Breast epithelium (tissue), 4 donors: ENCODE measurements at regions not wholly inside any gene's neighbourhood (a gene's known extent, or its start where the extent isn't known, plus 50 kb on each side); places are given as distances from the start of the nearest gene placed in this dataset.

Experiments used
- DNase-seq, 2 donors: peaks; one replicate each; pipeline ENCODE4 v3.0.0-alpha.2; 2019; ENCODE audit warnings: low spot score in 2 of 2
- H3K27ac ChIP-seq, 2 donors: fragments of 200-600 bp; sonication (generic) in 1 of 2; one replicate each; pipeline ENCODE4 v1.5.1; 2016 to 2019; ENCODE audit warnings: mild to moderate bottlenecking in 1 of 2
- H3K27me3 ChIP-seq, 2 donors: fragments of 200-600 bp; sonication (generic) in 1 of 2; one replicate each; pipeline versions ENCODE4 v1.5.1 to v1.6.0; 2017 to 2019; ENCODE audit warnings: control low read depth in 1 of 2, mild to moderate bottlenecking in 1 of 2
- H3K36me3 ChIP-seq: fragments of 200-600 bp; one replicate; pipeline ENCODE4 v1.5.1; 2019
- H3K4me1 ChIP-seq, 2 donors: fragments of 200-600 bp; sonication (generic); one replicate each; pipeline ENCODE4 v1.5.1; 2016 to 2019; ENCODE audit warnings: control low read depth in 1 of 2
- H3K4me3 ChIP-seq, 3 donors: fragments of 200-600 bp; sonication (generic); 1 replicate in 2 of 3; 2 replicates in 1 of 3; pipeline ENCODE4 v1.5.1; 2016 to 2019; ENCODE audit warnings: mild to moderate bottlenecking in 3 of 3, moderate library complexity in 2 of 3
- H3K9me3 ChIP-seq, 2 donors: fragments of 200-600 bp; sonication (generic) in 1 of 2; one replicate each; pipeline ENCODE4 v1.5.1; 2016 to 2019; ENCODE audit warnings: control low read depth in 1 of 2
- CTCF ChIP-seq, 3 donors: fragments of 450-650 bp; IDR thresholded peaks; one replicate each; pipeline ENCODE4 v1.5.1; 2016 to 2017; ENCODE audit warnings: antibody characterized with exemption in 3 of 3, mild to moderate bottlenecking in 3 of 3, moderate library complexity in 3 of 3
- POLR2A ChIP-seq: fragments of 450-650 bp; IDR thresholded peaks from one replicate; pipeline ENCODE4 v1.6.1; 2016; ENCODE audit warnings: antibody characterized with exemption, mild to moderate bottlenecking, moderate library complexity
- POLR2AphosphoS5 ChIP-seq, 3 donors: sonication (generic); formaldehyde crosslinking; IDR thresholded peaks; one replicate each; pipeline ENCODE4 v1.6.1; 2017; ENCODE audit warnings: antibody characterized with exemption in 3 of 3
- intact Hi-C: fragments of 100-400 bp; cut with DNase I; formaldehyde crosslinking; loops from one replicate; pipeline ENCODE4 v1.15.1; 2023; ENCODE audit warnings: low total_unique reads

DNA sequence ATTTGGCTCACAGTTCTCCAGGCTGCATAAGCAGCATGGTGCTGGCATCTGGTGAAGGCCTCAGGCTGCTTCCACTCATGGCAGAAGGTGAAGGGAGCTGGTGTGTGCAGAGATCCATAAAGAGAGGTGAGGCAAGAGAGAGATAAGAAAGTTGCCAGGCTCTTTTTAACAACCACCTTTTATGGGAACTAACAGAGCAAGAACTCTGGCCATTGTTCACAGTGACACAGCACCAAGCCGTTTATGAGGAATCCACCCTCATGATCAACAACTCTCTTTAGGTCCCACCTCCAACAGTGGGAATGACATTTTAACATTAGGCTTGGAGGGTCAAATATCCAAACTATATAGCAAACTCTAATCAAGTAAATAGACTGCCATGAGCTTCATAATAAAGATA is 557.2 kb upstream of the SUCLG2 start:
- TF ChIP-seq POLR2A (no peak), POLR2AphosphoS5 (IDR thresholded peaks at IDR 0.05) (no peak), CTCF (IDR thresholded peaks at IDR 0.05) (no peak)
- Histone ChIP-seq H3K27ac (no peak overlapping the region), H3K4me1 (no peaks in the 10 kb centered on the region), H3K4me3 (no peak overlapping the region), H3K27me3 (no peaks in the 10 kb centered on the region), H3K9me3 (no peaks in the 10 kb centered on the region), H3K36me3 (no peaks in the 10 kb centered on the region)
- no peak for DNase-seq
- intact Hi-C loops = no loop called here

GRCh38 chr3:68210635-68211034 is 556.2 kb upstream of the SUCLG2 start:
- no peak for DNase-seq
- TF ChIP-seq CTCF (IDR thresholded peaks at IDR 0.05) (no peak), POLR2A (no peak), POLR2AphosphoS5 (IDR thresholded peaks at IDR 0.05) (no peak)
- Histone ChIP-seq H3K27me3 (no peaks in the 10 kb centered on the region), H3K36me3 (no peaks in the 10 kb centered on the region), H3K27ac (no peak overlapping the region), H3K9me3 (no peaks in the 10 kb centered on the region), H3K4me1 (no peaks in the 10 kb centered on the region), H3K4me3 (no peak overlapping the region)
- intact Hi-C loops = no loop called here

DNA sequence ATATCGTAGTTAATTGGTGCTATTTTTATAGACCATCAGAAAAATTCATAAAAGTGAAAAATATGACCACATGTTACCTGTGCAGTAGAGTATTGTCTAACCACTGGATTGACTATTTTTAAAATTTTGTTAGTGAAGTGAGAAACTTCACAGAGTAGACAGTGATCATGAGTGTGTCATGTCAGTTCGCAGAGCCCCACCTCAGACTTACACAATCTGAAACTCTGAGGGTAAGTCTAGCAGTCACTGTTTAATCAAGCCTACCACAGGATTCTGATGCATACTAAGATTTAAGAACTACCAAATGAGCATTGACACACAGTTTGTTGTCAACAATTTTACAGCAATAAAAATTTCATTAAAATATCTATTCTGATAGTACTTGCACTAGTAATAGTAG is 552.9 kb upstream of the SUCLG2 start:
- H3K4me3 ChIP-seq = no peak overlapping the region
- H3K27me3 ChIP-seq = no peaks in the 10 kb centered on the region
- H3K4me1 ChIP-seq = no peaks in the 10 kb centered on the region
- no peak overlapping the region for H3K27ac ChIP-seq
- TF ChIP-seq POLR2AphosphoS5 (IDR thresholded peaks at IDR 0.05) (no peak), POLR2A (no peak), CTCF (IDR thresholded peaks at IDR 0.05) (no peak)
- H3K36me3 ChIP-seq = no peaks in the 10 kb centered on the region
- peaks cover 0 to 12% of the 10 kb centered on the region in 2 donors for H3K9me3 ChIP-seq
- DNase-seq = no peak
- intact Hi-C loops = no loop called here

- intact Hi-C loops = no loop called here
- Histone ChIP-seq H3K4me3 (no peak overlapping the region), H3K27ac (no peak overlapping the region), H3K9me3 (peaks cover 0 to 12% of the 10 kb centered on the region in 2 donors), H3K27me3 (no peaks in the 10 kb centered on the region), H3K36me3 (no peaks in the 10 kb centered on the region), H3K4me1 (no peaks in the 10 kb centered on the region)
- no peak for TF ChIP-seq POLR2A
- TF ChIP-seq POLR2AphosphoS5 (IDR thresholded peaks at IDR 0.05) = no peak
- TF ChIP-seq CTCF (IDR thresholded peaks at IDR 0.05) = no peak
- no peak for DNase-seq
These were observed 552.2 kb upstream of the SUCLG2 start for GRCh38 chr3:68206524-68207117.

DNA sequence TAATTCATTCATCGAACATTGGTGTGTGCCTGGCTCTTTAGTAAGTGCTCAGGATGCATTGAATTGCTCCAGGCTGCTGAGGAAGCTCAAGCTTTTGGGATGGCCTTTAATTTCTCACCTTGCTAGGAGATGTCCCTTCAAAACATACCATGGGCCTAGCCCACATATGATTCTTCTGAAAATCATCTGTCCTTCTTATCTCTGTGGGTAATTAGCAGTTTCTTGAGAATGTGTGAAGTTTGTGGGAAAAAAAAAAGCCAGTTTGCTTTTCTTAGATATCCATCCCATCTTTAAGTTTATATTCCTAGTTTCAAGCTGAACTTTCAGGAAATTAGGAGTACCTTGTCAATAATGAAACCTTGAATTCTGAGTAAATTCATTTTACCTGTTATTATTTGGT is 532.3 kb upstream of the SUCLG2 start:
- Histone ChIP-seq H3K4me1 (no peaks in the 10 kb centered on the region), H3K27ac (no peak overlapping the region), H3K36me3 (no peaks in the 10 kb centered on the region), H3K27me3 (no peaks in the 10 kb centered on the region), H3K4me3 (no peak overlapping the region), H3K9me3 (peaks cover 0 to 5% of the 10 kb centered on the region in 2 donors)
- no peak for TF ChIP-seq CTCF (IDR thresholded peaks at IDR 0.05)
- TF ChIP-seq POLR2AphosphoS5 (IDR thresholded peaks at IDR 0.05) = no peak
- TF ChIP-seq POLR2A = no peak
- DNase-seq = no peak
- intact Hi-C loops = no loop called here
